Inferior parietal cortex (tissue), 1 donor: ENCODE measurements at regions not wholly inside any gene's neighbourhood (a gene's known extent, or its start where the extent isn't known, plus 50 kb on each side); places are given as distances from the start of the nearest gene placed in this dataset.
"Not testable (repeated sequence)": the region's sequence is repeated elsewhere in the genome, so short reads cannot be mapped to it uniquely, and the experiment has no call there.

Experiments
- DNase-seq: peaks from one replicate; pipeline ENCODE4 v3.0.0-alpha.2; 2016; ENCODE audit errors: extremely low spot score

DNA sequence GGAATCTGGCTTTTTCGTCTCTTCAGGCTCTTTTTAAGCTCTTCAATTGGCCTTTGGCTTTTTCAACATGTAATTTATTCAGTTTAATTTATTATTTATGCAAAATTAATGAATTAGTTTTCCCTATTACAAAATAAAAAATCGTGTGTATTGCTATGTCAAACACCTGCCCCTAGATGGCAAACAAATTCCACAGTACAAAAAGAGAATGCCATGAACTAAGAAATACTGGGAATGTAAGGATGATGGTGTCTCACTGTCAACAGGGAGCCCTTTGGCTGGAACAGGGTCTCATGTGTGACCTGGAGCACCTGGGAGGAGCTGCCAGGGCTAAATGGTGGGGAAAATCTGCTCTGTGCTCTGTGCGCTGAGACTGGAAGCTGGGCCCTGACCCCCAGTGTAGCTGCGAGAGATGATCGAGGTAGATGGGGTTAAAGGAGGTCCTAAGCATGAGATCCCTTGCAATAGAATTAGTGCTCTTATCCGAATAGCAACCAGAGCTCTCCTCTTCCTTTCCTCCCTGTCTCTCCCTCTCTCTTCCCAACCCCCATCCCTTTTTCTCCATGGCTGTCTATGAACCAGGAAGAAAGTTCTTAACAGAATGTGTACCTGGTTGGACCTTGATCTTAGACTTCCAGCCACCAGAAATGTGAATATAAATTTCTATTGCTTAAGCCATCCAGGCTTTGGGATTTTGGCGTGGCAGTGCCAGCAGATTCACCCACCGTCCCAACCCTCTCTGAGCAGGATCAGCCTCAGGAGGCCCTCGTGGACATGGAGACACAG is 1183.5 kb downstream of the RPIA start:
- not testable (repeated sequence) for DNase-seq

DNA sequence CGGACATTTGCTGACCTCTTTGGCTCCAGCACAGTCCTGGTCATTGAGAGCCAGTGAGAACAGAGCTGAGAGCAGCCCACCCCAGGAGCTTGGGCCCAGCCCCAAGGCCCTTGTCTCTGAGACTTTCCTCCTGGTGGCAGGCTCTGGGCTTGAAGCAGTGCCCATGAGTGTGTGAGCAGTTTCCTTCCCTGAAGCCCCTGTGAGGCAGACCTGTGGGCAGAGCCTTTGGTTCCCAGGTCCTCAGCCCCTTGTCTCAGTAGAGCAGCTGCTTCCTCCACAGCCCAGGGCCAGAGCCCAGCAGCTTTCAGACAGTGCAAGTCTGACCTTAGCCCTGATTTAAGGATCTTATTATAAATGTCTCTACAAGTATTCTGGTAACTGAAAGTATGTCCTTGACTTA is 1185.0 kb downstream of the RPIA start:
- not testable (repeated sequence) for DNase-seq

DNA sequence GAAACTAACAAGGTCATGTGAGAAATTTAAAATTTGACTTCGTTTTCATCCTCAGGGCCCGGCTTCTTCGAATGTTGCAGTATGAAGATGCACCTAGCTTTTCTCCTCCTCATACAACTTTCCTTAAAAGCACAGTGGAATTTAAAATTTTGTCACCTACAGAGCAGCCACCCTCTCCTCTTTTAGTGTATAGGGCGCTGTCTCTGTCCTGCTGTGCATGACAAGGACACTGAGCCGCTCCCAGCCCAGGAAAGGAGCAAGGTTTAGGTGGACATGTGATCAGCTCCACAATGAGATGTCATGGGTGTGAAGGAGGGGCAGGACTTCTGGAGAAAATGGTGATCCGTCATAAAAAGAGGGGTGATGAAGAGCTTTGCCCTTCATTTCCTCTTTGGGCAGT is 1185.4 kb downstream of the RPIA start:
- not testable (repeated sequence) for DNase-seq

DNA sequence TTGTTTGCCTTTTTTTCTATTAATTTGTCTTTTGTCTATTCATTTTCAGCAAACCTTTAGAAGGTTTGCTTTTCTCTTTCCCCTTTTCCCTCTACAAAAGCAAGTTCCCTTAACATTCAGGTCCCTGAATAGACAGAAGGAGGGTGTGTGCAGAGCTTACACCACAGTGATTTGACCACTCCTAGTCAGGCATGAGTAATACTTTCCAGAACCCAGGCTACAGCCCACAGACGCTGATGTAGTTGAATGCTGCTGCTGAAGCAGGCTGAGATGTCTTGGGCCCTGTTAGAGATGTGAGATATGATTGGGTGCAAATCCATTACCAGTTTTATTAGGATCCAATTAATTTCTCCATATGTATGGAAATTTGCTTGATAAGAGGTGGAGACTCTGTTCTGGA is 1191.4 kb downstream of the RPIA start:
- DNase-seq: not testable (repeated sequence)

DNA sequence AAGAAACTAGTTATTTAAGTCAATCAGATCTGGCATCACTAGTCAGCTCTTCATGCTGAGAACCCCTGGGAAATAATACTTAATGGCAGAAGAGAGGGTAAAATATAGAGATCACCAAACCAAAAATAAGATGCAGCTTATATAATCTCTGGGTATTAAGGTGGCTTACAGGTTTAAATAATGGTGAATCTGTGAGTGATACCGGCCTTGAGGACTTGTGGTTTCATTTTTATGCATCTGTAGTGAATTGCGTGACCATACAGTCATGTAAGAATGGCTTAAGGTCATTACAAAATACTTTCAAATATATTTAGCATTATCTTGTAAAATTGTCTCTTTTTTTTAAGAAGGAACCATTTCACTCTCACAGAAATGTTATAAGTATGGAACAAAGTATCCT is 1192.2 kb downstream of the RPIA start:
- DNase-seq: not testable (repeated sequence)

DNA sequence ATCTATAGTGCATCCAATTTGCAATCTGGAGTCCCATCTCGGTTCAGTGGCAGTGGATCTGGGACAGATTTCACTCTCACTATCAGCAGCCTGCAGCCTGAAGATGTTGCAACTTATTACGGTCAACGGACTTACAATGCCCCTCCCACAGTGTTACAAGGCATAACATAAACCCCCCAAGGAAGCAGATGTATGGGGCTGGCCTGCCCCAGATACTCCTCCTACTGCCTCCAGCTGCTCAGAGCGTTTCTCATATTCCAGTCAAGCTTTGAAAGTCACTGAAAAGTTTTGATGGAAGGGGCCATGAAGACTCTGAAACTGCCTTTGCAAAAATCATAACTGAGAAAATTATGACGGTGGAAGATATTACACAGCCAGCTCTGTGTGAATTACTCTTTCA is 1193.6 kb downstream of the RPIA start:
- not testable (repeated sequence) for DNase-seq

DNA sequence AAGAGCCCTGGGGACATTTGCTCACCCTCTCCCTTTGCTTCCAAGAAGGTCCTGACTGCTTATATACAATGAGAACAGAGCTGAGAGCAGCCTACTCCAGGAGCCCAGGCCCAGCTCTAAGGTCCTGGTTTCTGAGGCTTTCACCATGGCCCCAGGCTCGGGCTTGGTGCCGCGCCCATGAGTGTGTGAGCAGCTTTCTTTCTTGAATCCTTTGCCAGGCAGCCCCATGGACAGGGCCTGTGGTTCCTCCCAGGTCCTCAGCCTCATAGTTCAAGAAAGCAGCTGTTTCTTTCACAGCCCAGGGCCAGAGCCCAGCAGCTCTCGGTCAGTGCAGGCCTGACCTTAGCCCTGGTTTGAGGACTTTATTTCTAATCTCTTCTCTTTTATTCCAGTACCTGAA is 1197.2 kb downstream of the RPIA start:
- DNase-seq: not testable (repeated sequence)

DNA sequence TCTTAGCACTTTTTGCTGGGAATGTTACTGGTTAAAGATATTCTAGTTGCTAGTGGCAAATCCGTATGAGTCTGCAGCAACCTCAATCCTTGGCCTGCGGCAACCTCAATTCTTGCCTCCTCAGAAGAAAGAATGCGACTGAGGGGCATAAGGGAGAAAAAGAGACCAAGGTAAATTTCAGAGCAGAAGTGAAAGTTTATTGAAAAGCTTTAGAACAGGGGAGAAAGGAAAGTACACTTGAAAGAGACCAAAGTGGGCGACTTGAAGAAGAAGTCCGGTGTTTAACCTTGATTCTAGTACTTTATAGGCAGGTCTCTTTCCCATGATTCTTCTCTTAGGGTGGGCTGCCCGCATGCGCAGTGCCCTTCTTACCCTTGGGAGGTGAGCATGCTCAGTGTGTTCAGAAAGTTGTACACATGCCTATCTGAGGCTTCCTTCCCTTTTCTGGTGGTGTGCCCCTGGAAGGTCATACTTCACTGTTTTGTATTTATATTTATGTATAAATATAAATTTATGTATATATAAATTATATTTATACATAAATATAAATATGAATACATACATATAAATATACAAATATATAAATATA is 1198.8 kb downstream of the RPIA start:
- DNase-seq: not testable (repeated sequence)

DNA sequence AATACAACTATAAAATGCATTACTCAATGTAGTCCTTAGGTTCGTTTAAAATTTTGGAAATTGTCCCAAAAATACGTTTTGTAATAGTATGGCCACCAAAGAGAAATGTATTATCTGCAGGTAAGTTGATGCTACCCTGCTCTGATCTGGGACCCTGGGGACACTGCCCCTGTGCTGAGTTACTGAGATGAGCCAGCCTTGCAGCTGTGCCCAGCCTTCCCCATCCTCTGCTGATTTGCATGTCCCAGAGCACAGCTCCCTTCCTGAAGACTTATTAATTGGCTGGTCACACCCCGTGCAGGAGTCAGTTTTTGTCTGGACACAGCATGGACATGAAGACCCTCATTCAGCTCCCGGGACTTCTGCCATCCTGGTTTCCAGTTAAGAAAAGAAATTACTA is 1203.5 kb downstream of the RPIA start:
- not testable (repeated sequence) for DNase-seq

DNA sequence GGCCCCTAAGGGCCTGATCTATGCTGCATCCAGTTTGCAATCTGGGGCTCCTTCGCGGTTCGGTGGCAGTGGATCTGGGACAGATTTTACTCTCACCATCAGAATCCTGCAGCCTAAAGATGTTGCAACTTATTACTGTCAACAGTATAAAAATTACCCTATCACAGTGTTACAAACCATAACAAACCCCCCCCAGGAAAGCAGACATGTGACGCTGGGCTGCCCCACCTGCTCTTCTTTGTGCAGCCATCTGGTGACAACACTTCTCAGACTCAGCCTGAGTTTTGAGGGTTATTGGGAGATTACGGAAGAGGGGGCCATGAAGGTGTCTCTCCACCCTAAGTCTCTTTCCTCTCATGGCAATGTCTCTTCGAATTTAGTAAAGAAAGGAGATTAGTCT is 1204.2 kb downstream of the RPIA start:
- DNase-seq: not testable (repeated sequence)

DNA sequence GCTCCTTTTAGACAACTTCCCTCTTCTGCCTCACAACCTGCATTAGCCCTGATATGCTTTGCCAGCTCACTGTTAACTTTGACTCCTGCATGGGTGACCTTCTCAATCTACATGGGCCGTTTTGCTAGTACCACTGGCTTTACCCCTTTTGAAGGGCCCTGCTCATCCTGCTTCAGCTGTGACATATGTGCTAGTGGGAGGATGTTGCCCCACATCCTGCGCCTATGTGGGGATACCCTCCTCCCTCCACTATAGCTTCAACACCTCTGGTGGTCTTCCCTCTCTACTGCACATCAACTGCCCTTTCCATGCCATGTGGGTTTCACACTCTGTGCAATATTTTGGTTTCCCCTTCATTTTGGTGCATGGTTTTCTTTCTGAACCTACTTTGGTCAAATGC is 1235.5 kb downstream of the RPIA start:
- DNase-seq: not testable (repeated sequence)

DNA sequence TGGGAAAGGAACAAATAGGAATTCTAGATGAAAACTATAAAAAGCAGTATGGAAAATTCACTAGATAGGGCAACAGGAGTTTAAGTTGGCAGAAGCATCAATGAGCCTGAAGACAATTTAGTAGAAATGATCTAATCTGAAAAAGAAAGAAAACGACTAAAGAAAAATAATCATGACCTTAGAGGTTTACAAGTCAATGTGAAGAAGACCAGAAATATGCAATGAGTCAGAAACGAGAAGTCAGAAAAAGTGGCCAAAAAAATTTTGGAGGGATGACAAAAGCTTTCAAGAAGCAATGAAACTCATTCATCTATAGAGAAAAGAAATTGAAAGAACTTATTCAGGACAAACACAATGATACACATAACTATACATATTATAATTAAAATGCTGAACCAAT is 1244.0 kb downstream of the RPIA start:
- DNase-seq: not testable (repeated sequence)

DNA sequence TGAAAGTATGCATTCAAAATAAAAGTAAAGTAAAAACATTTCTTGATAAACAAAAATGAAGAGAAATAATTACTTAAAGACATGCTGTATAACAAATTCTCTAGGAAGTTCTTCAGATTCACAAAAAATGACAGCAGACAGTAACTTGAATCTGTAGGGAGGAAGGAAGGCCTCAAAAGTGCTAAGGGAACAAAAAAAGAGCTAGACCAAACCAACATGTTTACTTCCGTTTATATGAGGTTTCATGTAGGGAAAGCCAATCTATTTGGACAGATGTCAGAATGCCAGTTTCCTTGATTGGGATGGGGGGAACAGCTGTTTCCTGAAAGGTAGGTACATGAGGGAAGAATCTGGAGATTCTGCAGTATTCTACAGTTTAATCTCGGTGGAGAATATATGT is 1244.5 kb downstream of the RPIA start:
- DNase-seq: not testable (repeated sequence)

DNA sequence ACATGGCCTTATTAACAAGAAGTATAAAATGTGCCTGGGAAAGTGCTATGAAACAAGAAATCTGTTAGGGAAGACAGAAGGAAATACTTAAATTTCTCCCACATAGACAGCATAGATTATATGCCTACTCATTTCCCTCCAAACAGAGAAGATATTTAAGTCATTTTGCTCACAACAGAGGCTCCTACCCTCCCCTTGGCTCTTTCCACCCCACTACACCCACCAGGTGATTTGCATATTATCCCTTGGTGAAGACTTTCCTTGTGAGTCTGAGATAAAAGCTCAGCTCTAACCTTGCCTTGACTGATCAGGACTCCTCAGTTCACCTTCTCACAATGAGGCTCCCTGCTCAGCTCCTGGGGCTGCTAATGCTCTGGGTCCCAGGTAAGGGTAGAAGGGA is 1245.1 kb downstream of the RPIA start:
- not testable (repeated sequence) for DNase-seq

DNA sequence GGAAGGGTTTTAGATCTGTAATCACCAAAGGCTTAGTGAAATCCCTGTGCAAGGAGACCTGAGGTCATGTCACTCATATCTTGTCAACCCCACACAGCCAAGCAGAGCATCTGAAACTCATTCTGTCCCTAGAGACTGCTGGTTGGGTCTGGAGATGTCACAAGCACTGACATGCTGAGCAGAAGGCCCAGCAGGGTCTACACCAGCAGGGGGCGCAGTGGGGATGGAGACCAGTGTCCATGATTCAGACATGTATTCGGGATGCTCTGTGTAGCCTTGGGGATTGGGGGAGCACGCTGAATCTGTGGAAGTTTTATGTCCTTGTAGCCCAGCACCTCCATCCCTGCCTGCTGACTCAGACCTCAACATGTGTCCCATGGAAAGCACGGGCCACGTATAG is 1247.3 kb downstream of the RPIA start:
- DNase-seq: not testable (repeated sequence)

DNA sequence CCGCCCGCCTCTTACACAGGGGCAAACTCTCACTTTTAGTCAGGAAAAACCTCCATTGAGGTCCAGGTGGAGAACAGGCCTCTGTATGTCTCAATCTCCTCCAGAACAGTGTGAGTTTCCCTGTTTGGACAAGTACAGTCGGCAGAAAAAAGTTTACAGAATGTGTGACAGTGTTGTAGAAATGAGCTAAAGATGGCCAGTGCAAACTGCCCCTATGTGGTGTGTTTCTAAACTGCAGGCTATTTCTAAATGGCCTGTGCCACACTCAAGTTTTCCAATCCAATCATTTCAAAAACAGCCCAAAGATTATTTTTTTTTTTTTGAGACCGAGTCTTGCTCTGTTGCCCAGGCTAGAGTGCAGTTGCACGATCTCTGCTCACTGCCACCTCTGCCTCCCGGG is 1252.8 kb downstream of the RPIA start:
- not testable (repeated sequence) for DNase-seq

DNA sequence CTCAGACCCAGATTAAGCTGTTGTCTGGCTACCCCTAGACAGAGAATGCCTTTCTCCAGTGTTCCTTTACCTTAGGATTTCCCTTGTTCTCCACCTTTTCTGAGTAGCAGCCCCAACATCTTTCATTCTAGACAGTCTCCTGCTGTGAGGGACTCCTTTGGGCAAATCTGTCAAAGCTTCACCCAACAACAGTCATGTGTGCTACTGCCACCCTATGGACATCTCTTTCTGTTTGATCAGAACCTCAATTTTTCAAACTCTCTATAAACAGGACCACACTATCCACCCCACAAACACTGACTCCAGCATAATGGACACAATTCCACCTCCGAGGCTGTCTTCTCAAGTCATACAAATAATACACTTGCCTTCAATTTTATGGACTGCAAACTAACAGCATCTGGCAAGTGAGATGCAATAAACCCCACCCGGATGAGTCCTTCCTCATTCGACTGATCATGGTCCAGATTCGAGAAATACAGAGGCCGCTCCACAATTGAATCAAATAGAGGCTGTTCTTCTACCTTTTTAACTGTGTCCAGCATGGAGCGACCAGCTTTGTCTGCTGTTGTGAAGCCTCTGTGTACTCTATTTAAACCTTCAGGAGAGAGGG is 1253.6 kb downstream of the RPIA start:
- DNase-seq: not testable (repeated sequence)

DNA sequence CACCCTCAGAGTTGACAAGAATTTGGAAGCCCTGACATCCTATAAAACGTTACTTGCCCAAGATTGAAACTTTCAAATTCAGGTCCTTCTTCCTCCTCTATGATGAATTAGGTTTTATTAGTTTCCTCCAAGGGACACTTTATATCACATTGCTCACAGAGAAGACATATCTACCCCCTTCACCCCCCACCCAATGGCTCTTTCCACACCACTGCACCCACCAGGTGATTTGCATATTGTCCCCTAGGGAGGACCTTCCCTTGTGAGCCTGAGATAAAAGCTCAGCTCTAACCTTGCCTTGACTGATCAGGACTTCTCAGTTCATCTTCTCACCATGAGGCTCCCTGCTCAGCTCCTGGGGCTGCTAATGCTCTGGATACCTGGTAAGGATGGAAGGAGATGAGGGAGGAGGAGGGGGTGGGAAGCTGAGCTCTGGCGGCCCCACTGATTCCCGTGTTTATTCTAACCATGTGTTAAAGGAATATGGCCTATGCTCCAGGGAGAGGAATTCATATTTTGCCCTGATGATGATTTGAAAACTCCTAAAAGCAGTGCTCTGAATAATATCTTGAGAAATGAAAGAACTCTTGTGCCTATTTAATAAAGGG is 1255.8 kb downstream of the RPIA start:
- DNase-seq: not testable (repeated sequence)

DNA sequence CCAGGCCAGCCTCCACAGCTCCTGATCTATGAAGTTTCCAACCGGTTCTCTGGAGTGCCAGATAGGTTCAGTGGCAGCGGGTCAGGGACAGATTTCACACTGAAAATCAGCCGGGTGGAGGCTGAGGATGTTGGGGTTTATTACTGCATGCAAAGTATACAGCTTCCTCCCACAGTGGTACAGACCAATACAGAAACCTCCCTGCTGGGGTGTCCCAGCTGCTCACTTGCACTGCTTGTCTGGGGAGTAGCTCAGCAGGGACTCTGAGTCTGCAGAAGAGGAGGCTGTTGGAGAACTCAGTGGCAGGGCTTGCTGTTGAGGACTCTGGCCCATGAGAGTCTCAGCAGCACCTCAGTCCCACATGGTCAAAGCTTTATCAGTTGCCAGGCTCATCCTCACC is 1256.6 kb downstream of the RPIA start:
- not testable (repeated sequence) for DNase-seq

DNA sequence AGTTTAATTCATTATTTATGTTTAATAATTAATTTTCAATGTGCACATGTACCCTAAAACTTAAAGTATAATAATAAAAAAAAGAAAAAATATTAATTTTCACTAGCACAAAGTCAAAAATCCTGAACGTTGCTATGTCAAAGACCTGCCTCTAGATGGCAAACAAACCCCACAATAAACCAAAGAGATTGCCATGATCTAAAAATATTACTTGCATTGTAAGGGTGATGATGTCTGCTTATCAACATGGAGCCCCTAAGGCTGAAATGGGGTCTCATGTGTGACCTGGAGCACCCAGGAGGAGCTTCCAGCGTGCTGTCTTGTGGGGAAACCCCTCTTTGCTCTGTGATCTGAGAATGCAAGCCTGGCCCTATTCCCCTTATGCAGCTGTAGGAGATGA is 1259.3 kb downstream of the RPIA start:
- DNase-seq: not testable (repeated sequence)

DNA sequence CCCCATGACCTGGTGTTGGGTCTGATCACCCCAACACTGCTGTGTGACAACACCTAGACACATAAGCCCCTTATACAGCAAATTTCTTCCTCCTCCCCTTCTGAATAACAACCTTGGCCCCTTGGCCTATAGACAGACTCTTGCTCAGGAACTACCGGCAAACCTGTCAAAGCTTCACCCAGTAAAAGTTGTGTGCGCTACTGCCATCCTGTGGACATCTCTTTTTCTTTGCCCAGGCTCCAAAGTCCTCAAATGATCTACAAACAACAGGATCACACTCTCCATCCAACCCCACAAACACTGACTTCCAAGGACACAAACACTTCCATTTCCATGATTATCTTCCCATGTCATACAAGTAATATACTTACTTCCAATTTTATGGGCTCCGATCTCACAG is 1265.8 kb downstream of the RPIA start:
- not testable (repeated sequence) for DNase-seq

DNA sequence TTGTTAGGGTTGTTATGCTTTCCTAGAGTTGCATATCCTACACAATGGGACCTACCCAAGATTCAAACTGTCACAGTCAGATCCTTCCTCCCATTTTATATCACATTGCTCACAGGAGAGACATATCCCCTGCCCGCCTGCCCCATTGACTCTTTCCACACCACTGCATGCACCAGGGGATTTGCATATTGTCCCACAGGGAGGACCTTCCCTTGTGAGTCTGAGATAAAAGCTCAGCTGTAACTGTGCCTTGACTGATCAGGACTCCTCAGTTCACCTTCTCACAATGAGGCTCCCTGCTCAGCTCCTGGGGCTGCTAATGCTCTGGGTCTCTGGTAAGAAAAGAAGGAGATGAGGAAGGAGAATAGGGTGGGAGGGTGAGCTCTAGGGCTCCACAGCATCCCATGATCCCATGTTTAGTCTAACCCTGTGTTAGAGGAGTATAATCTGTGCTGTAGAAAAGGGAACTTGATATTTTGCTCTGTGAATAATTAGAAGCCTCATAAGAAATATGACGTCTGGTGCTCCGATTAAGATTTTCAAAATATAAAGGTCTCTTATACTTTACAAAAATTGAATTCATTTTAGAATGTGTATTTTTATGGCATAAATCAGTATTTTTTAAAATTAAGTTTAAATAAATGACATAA is 1268.4 kb downstream of the RPIA start:
- not testable (repeated sequence) for DNase-seq
